Caco-2 (cell line): ENCODE measurements at regions not wholly inside any gene's neighbourhood (a gene's known extent, or its start where the extent isn't known, plus 50 kb on each side); places are given as distances from the start of the nearest gene placed in this dataset.

Experiments
- BruUV-seq: library from RNA; stranded (reverse); fragments of 400-500 nt; replicated peaks from 2 replicates; lab custom pipeline; 2021; lab: Mats Ljungman, UMichigan
- CTCF ChIA-PET: fragments of 300-600 bp; sonication (Branson Sonifier 250); formaldehyde crosslinking; loops from one replicate; lab custom pipeline; 2022; ENCODE audit warnings: antibody characterized with exemption; lab: Charles Lee
- POLR2A ChIA-PET: fragments of 300-600 bp; sonication (Branson Sonifier 250); formaldehyde crosslinking; loops from one replicate; lab custom pipeline; 2022; ENCODE audit warnings: antibody characterized with exemption; lab: Charles Lee
- DNase-seq, 2 experiments: peaks; one replicate each; pipeline versions ENCODE4 v3.0.0 to v3.0.0-alpha.2; 2020 to 2022
- H3K27me3 ChIP-seq: replicated peaks from 2 replicates; pipeline ENCODE4 v1.6.0; 2011; ENCODE audit warnings: low read length; ENCODE audit not compliant: control insufficient read depth, insufficient read depth
- H3K36me3 ChIP-seq: 2 replicates; pipeline ENCODE4 v1.5.1; 2011; ENCODE audit warnings: low read length; ENCODE audit not compliant: control insufficient read depth, insufficient read depth
- H3K4me1 ChIP-seq: fragments of 250-450 bp; sonication (Bioruptor Pico); 2 replicates; pipeline ENCODE4 v1.5.1; 2020; ENCODE audit warnings: mild to moderate bottlenecking
- H3K4me3 ChIP-seq: 2 replicates; pipeline ENCODE4 v1.5.1; 2011; ENCODE audit warnings: low read depth, mild to moderate bottlenecking, control low read depth, low read length
- H3K9me3 ChIP-seq: fragments of 250-450 bp; sonication (Bioruptor Pico); 2 replicates; pipeline ENCODE4 v1.5.1; 2020; ENCODE audit warnings: mild to moderate bottlenecking, moderate library complexity
- H3K27ac Mint-ChIP-seq: one replicate; pipeline ENCODE4 v1.8.0; 2022; ENCODE audit warnings: mixed read lengths; ENCODE audit not compliant: unreplicated experiment
- H3K27me3 Mint-ChIP-seq: one replicate; pipeline ENCODE4 v1.8.0; 2022; ENCODE audit warnings: mixed read lengths; ENCODE audit not compliant: insufficient read depth, unreplicated experiment
- H3K36me3 Mint-ChIP-seq: one replicate; pipeline ENCODE4 v1.8.0; 2022; ENCODE audit warnings: mild to moderate bottlenecking, mixed read lengths; ENCODE audit not compliant: insufficient read depth, unreplicated experiment
- H3K4me1 Mint-ChIP-seq: one replicate; pipeline ENCODE4 v1.8.0; 2022; ENCODE audit warnings: low read depth, mixed read lengths; ENCODE audit not compliant: unreplicated experiment
- H3K4me3 Mint-ChIP-seq: one replicate; pipeline ENCODE4 v1.8.0; 2022; ENCODE audit warnings: mild to moderate bottlenecking, moderate library complexity, mixed read lengths; ENCODE audit not compliant: unreplicated experiment
- H3K9me3 Mint-ChIP-seq: one replicate; pipeline ENCODE4 v1.8.0; 2022; ENCODE audit warnings: mixed read lengths; ENCODE audit not compliant: unreplicated experiment
- intact Hi-C: fragments of 100-400 bp; cut with micrococcal nuclease; formaldehyde crosslinking; loops from one replicate; pipeline ENCODE4 v1.10.0; 2022; ENCODE audit not compliant: unreplicated experiment
- TF ChIP-seq, protein P1 (sequence below), 2 experiments: fragments of 200-600 bp in 1 of 2; IDR thresholded peaks; 1 replicate in 1 of 2; 2 replicates in 1 of 2; pipeline versions ENCODE4 v1.5.1 to v1.8.0; 2011 to 2022; ENCODE audit warnings: antibody characterized with exemption in 1 of 2, control low read depth in 1 of 2, inconsistent platforms in 1 of 2, low read depth in 1 of 2, low read length in 1 of 2, mild to moderate bottlenecking in 1 of 2, moderate library complexity in 1 of 2; ENCODE audit not compliant: insufficient read depth in 1 of 2, severe bottlenecking in 1 of 2, unreplicated experiment in 1 of 2

GRCh38 chr20:59468831-59469230, 135.5 kb upstream of the PHACTR3 start:
- no peak overlapping the region for H3K27ac Mint-ChIP-seq
- CTCF ChIA-PET = no interaction called here
- POLR2A ChIA-PET = no interaction called here
- peaks cover 9% of the 10 kb centered on the region for H3K27me3 Mint-ChIP-seq
- no TSS peak for BruUV-seq
- DNase-seq = no peak
- TF ChIP-seq, protein P1, sequence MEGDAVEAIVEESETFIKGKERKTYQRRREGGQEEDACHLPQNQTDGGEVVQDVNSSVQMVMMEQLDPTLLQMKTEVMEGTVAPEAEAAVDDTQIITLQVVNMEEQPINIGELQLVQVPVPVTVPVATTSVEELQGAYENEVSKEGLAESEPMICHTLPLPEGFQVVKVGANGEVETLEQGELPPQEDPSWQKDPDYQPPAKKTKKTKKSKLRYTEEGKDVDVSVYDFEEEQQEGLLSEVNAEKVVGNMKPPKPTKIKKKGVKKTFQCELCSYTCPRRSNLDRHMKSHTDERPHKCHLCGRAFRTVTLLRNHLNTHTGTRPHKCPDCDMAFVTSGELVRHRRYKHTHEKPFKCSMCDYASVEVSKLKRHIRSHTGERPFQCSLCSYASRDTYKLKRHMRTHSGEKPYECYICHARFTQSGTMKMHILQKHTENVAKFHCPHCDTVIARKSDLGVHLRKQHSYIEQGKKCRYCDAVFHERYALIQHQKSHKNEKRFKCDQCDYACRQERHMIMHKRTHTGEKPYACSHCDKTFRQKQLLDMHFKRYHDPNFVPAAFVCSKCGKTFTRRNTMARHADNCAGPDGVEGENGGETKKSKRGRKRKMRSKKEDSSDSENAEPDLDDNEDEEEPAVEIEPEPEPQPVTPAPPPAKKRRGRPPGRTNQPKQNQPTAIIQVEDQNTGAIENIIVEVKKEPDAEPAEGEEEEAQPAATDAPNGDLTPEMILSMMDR (IDR thresholded peaks at IDR 0.05; ENCODE audit: insufficient read depth in 1 of 2, low read depth in 1 of 2, low read length in 1 of 2, severe bottlenecking in 1 of 2, unreplicated experiment in 1 of 2) = no peak
- H3K4me1 ChIP-seq = no peaks in the 10 kb centered on the region
- no peak overlapping the region for H3K4me3 ChIP-seq
- no peaks in the 10 kb centered on the region for H3K27me3 ChIP-seq
- peaks cover 7% of the 10 kb centered on the region for H3K9me3 Mint-ChIP-seq
- H3K36me3 Mint-ChIP-seq = no peaks in the 10 kb centered on the region
- no peaks in the 10 kb centered on the region for H3K4me1 Mint-ChIP-seq
- no peaks in the 10 kb centered on the region for H3K36me3 ChIP-seq
- H3K4me3 Mint-ChIP-seq = no peak overlapping the region
- intact Hi-C loops = no loop called here
- H3K9me3 ChIP-seq = peaks cover 6% of the 10 kb centered on the region

- Mint-ChIP-seq H3K27ac (no peak overlapping the region), H3K4me1 (no peaks in the 10 kb centered on the region), H3K36me3 (no peaks in the 10 kb centered on the region), H3K4me3 (no peak overlapping the region), H3K27me3 (peaks cover 15% of the 10 kb centered on the region), H3K9me3 (peaks cover 7% of the 10 kb centered on the region)
- intact Hi-C loops = no loop called here
- H3K4me1 ChIP-seq = no peaks in the 10 kb centered on the region
- no peak for DNase-seq
- CTCF ChIA-PET = no interaction called here
- POLR2A ChIA-PET = no interaction called here
- no TSS peak for BruUV-seq
- peaks cover 6% of the 10 kb centered on the region for H3K9me3 ChIP-seq
- TF ChIP-seq, protein P1 (IDR thresholded peaks at IDR 0.05; ENCODE audit: insufficient read depth in 1 of 2, low read depth in 1 of 2, low read length in 1 of 2, severe bottlenecking in 1 of 2, unreplicated experiment in 1 of 2) = no peak
- H3K27me3 ChIP-seq = no peaks in the 10 kb centered on the region
- H3K36me3 ChIP-seq = no peaks in the 10 kb centered on the region
- H3K4me3 ChIP-seq = no peak overlapping the region
These were observed 134.8 kb upstream of the PHACTR3 start for GRCh38 chr20:59469267-59470252.

- Mint-ChIP-seq H3K36me3 (no peaks in the 10 kb centered on the region), H3K27ac (no peak overlapping the region), H3K27me3 (peaks cover 17% of the 10 kb centered on the region), H3K9me3 (peaks cover 7% of the 10 kb centered on the region), H3K4me1 (no peaks in the 10 kb centered on the region), H3K4me3 (no peak overlapping the region)
- Histone ChIP-seq H3K36me3 (no peaks in the 10 kb centered on the region), H3K9me3 (peaks cover 6% of the 10 kb centered on the region), H3K4me1 (no peaks in the 10 kb centered on the region), H3K27me3 (no peaks in the 10 kb centered on the region), H3K4me3 (no peak overlapping the region)
- TF ChIP-seq, protein P1 (IDR thresholded peaks at IDR 0.05; ENCODE audit: insufficient read depth in 1 of 2, low read depth in 1 of 2, low read length in 1 of 2, severe bottlenecking in 1 of 2, unreplicated experiment in 1 of 2) = no peak
- ChIA-PET CTCF (no interaction called here), POLR2A (no interaction called here)
- no peak for DNase-seq
- BruUV-seq = no TSS peak
- intact Hi-C loops = no loop called here
These were observed 133.8 kb upstream of the PHACTR3 start for GRCh38 chr20:59470521-59470920.
